Stomach (tissue), 8 donors: ENCODE measurements at regions not wholly inside any gene's neighbourhood (a gene's known extent, or its start where the extent isn't known, plus 50 kb on each side); places are given as distances from the start of the nearest gene placed in this dataset.

Experiments
- DNase-seq, 2 donors: peaks; one replicate each; pipeline versions ENCODE4 v3.0.0 to v3.0.0-alpha.2; 2013 to 2019
- H3K27ac ChIP-seq, 5 donors: fragments of 200-600 bp in 4 of 5; sonication (generic) in 4 of 5; one replicate each; pipeline ENCODE4 v1.5.1; 2013 to 2019; ENCODE audit warnings: mild to moderate bottlenecking in 1 of 5, moderate library complexity in 1 of 5
- H3K27me3 ChIP-seq, 3 donors: fragments of 200-600 bp; sonication (generic); one replicate each; pipeline ENCODE4 v1.5.1; 2017 to 2019; ENCODE audit warnings: mixed run types in 1 of 3
- H3K36me3 ChIP-seq, 4 donors: fragments of 200-600 bp; sonication (generic); 1 replicate in 3 of 4; 2 replicates in 1 of 4; pipeline ENCODE4 v1.5.1; 2016 to 2019
- H3K4me1 ChIP-seq, 4 donors: fragments of 200-600 bp; sonication (generic); one replicate each; pipeline ENCODE4 v1.5.1; 2016 to 2019
- H3K4me3 ChIP-seq, 4 donors: fragments of 200-600 bp; sonication (generic) in 3 of 4; one replicate each; pipeline ENCODE4 v1.5.1; 2016 to 2019; ENCODE audit warnings: mild to moderate bottlenecking in 1 of 4
- H3K9me3 ChIP-seq, 4 donors: fragments of 200-600 bp; sonication (generic); one replicate each; pipeline ENCODE4 v1.5.1; 2016 to 2019
- CTCF ChIP-seq, 7 experiments: fragments of 450-650 bp in 4 of 7; fragments of 200-600 bp in 3 of 7; sonication (generic) in 3 of 7; IDR thresholded peaks; one replicate each; pipeline ENCODE4 v1.5.1; 2016 to 2019; ENCODE audit warnings: antibody characterized with exemption in 7 of 7, control low read depth in 2 of 7, mild to moderate bottlenecking in 1 of 7
- EP300 ChIP-seq: sonication (generic); formaldehyde crosslinking; IDR thresholded peaks from one replicate; pipeline ENCODE4 v1.6.1; 2017; ENCODE audit warnings: antibody characterized with exemption
- POLR2A ChIP-seq, 4 donors: fragments of 450-650 bp; IDR thresholded peaks; one replicate each; pipeline ENCODE4 v1.6.1; 2016; ENCODE audit warnings: antibody characterized with exemption in 4 of 4, control low read depth in 2 of 4, mild to moderate bottlenecking in 1 of 4, moderate library complexity in 1 of 4
- POLR2AphosphoS5 ChIP-seq, 3 donors: sonication (generic); formaldehyde crosslinking; IDR thresholded peaks; one replicate each; pipeline ENCODE4 v1.6.1; 2016; ENCODE audit warnings: antibody characterized with exemption in 3 of 3
- WGBS, 5 donors: extraction: QIAGEN DNeasy Blood & Tissue Kit in 3 of 5; methylation state at CpG; one replicate each; pipeline versions ENCODE4 v1.1.5 to v1.1.7; 2013 to 2018; 5-methylcytosine and 5-hydroxymethylcytosine counted together
- intact Hi-C: fragments of 100-400 bp; cut with DNase I; formaldehyde crosslinking; loops from one replicate; pipeline ENCODE4 v1.15.1; 2023; ENCODE audit warnings: low total_unique reads
- donor health status: healthy with polysubstance abuse.
- donor health status: Bipolar disorder and iron deficiency.
- donor health status: healthy.

- no peak overlapping the region for H3K27ac ChIP-seq
- no peaks in the 10 kb centered on the region for H3K36me3 ChIP-seq
- intact Hi-C loops, result no loop called here
- H3K4me1 ChIP-seq, result no peaks in the 10 kb centered on the region
- no peak overlapping the region for H3K4me3 ChIP-seq
- no peaks in the 10 kb centered on the region for H3K27me3 ChIP-seq
- no peaks in the 10 kb centered on the region for H3K9me3 ChIP-seq
- TF ChIP-seq CTCF (IDR thresholded peaks at IDR 0.05), result no peak
- no peak for TF ChIP-seq POLR2AphosphoS5 (IDR thresholded peaks at IDR 0.05)
- no peak for TF ChIP-seq POLR2A (IDR thresholded peaks at IDR 0.05)
- no peak for TF ChIP-seq EP300
- 43 to 62% (median 50%) methylated on average over 6 of the region's 6 CpGs for WGBS, 5 donors
- no peak for DNase-seq
Measured at GRCh38 chr20:6919792-6920468, 152.4 kb downstream of the BMP2 start.

DNA sequence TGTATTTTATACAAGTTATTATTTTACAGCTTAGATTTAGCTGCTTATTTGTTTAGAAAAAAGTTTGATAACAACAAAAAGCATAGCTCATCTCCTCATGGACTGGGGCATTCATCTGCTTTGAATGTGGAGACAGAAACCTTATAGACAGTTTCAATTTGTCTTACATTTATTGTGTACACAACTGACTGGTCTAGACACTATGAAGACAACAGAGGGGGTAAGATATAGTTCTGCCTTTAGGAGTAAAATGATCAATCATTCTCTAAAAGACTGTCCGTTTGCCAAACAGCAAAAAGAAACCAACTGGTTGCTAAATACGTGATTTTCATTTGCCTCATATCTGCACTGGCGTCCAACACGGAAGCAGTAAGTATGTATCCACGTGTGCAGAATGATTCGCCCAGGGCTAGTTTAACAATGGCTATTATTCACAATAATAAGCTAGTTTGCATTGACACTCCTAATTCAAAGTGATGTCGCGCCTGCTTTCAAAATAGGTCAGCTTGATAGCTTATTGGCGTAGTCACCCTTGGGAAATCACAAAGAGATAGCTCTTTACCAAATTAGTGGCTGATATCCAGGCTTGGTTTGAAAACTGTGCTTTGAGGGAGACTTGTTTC lies 153.6 kb downstream of the BMP2 start:
- no peaks in the 10 kb centered on the region for H3K36me3 ChIP-seq
- H3K4me3 ChIP-seq, result no peak overlapping the region
- H3K9me3 ChIP-seq, result no peaks in the 10 kb centered on the region
- intact Hi-C loops, result no loop called here
- no peak overlapping the region for H3K27ac ChIP-seq
- H3K4me1 ChIP-seq, result no peaks in the 10 kb centered on the region
- 36 to 58% (median 53%) methylated on average over 9 of the region's 9 CpGs for WGBS, 5 donors
- DNase-seq, result peak in 1 of 2 donors; percentile 9
- no peaks in the 10 kb centered on the region for H3K27me3 ChIP-seq
- TF ChIP-seq POLR2AphosphoS5 (IDR thresholded peaks at IDR 0.05) (no peak), EP300 (no peak), CTCF (IDR thresholded peaks at IDR 0.05) (no peak), POLR2A (IDR thresholded peaks at IDR 0.05) (no peak)

- no peak for TF ChIP-seq CTCF (IDR thresholded peaks at IDR 0.05)
- TF ChIP-seq POLR2AphosphoS5 (IDR thresholded peaks at IDR 0.05), result no peak
- Histone ChIP-seq H3K27ac (no peak overlapping the region), H3K9me3 (no peaks in the 10 kb centered on the region), H3K4me1 (no peaks in the 10 kb centered on the region), H3K27me3 (no peaks in the 10 kb centered on the region), H3K36me3 (no peaks in the 10 kb centered on the region), H3K4me3 (no peak overlapping the region)
- DNase-seq, result no peak
- WGBS, 5 donors, result 57 to 78% (median 74%) methylated on average over 1 of the region's 1 CpG
- intact Hi-C loops, result no loop called here
Measured at GRCh38 chr20:6921717-6922386, 154.4 kb downstream of the BMP2 start.

- Histone ChIP-seq H3K4me3 (no peak overlapping the region), H3K36me3 (no peaks in the 10 kb centered on the region), H3K27me3 (no peaks in the 10 kb centered on the region), H3K9me3 (no peaks in the 10 kb centered on the region), H3K4me1 (no peaks in the 10 kb centered on the region), H3K27ac (no peak overlapping the region)
- intact Hi-C loops, result no loop called here
- no peak for DNase-seq
- no peak for TF ChIP-seq POLR2A (IDR thresholded peaks at IDR 0.05)
Measured at GRCh38 chr20:6924681-6925080, 157.2 kb downstream of the BMP2 start.
